T1000 (cell line): ENCODE measurements at regions not wholly inside any gene's neighbourhood (a gene's known extent, or its start where the extent isn't known, plus 50 kb on each side); places are given as distances from the start of the nearest gene placed in this dataset.

ENCODE experiments used
- DNase-seq: peaks from one replicate; lab custom pipeline; 2025; ENCODE audit warnings: mixed read lengths; lab: John Stamatoyannopoulos, UW

DNA sequence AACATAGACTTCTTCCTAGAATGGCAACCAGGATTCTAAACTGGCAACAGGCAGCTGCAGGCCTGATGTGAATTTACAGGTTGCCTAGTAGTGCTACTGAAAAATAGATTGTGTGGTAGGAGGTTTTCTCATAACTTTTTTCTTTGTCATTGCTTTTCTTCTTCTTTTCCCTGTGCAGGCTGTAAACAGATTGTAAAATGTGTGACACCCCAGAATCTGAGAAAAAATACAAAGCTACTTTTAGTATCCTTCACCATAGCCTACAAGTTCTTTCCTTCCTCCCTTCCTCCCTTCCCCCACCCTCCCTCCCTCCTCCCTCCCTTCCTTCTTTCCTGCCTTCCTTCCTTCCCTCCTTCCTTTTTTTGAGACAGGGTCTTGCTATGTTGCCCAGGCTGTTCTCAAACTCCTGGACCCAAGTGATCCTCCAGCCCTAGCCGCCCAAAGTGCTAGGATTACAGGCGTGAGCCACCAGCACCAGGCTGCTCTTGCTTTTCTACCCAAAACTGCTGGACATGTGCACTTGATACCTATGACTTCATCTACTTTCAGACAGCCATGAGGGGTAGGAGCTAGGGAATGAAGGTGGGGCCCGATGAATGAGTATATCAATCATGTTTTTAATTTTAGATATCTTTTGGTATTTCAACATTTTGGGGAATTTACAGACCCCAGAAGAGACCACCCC, 114.2 kb upstream of the EEA1 start:
- DNase-seq: no peak

DNA sequence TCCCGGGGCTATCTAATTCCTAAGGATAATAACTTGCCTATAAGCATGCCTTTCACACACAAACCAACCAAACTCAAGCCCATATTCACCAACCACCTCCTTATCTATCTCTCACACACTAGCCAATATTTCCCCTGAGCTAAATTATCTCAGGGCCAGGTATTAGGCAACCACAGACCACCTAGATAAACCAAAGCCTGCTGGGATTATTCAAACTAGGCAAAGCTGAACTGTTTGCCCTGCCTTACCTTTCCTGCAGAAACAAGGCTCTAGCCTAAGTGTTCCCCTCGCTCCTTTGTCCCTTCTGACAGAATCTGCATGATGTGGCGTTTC, 114.7 kb upstream of the EEA1 start:
- no peak for DNase-seq

DNA sequence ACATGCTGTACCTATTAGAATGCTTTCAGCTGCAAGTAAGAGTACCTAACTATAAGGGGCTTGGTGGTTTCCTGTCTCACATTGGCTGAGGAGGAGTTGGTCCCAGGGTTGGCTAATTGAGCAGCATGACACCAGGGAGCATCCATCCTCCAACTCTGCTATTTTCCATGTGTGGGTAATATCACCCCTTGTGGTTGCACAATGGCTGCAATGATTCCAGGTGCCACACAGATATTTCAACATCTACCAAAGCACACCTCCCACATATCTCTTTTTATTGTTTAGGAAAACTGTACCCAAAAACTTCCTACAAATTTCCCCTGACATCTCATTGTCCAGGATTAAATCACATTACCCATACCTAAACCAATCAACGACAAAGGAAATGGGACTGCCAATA, 118.0 kb upstream of the EEA1 start:
- DNase-seq: no peak

DNA sequence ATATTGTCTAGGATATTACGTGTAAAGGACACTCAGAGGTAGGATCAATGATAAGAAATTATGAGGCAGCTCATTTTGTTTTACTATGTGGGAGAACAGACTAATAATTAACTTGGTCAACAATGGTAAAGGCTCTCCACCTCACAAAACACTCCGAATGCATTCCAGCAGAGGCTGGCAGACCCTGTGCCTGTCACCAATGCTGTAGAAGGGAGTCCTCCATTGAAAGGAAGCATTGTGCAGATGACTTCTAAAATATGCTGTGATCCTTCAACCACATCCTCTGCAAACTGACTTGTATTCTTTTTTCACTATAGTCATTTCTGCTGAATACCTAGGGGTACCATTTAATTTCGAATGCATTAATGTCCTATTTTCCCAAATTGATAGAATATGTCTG, 119.6 kb upstream of the EEA1 start:
- no peak for DNase-seq

DNA sequence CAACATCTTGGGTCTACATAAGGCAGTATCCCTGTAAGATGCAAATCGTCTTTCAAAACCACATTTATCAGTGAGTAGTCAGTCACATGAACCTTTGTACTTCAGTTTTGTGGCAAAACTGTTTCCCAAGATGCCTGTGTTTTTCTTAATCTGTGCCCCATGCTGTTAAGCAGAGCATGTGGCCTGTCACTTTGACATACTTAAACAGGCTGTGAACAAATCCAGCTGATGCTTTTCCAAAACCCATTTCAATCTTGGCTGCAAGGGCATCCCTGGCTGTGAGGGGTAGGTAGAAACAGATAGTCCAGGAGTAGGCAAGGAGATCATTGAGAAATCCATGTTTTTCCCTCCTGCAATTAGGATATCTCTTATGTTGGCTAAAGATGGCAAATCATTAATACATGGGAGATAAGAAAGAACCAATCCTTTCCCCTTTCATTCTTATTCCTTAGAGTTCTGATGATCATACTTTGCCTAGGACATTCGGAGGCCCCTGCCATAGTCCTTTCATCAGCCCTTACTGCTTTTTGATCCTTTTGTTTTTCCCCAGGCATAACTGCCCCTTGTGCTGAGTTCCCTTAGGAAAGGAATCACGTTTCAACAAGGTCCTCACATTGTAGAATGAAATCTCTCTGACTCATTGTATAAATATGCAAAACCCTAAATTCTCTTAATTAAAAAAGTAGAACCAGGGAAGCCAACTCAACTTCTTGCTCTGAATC, 121.1 kb upstream of the EEA1 start:
- no peak for DNase-seq

DNA sequence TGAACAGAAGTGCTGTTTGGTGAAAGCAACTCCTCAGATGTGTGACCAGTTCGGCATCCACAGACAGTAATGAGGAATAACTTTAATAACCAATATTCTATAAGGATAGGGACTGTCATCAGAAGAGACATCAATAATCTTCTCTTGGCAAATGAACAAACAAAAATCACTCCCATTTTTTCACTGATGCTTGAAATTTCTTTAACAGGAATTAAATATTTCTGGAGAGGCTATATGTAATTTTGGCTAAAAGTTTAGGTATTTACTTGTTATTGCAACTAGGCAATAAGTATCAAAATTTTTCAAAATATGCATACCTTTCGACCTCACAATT, 121.6 kb upstream of the EEA1 start:
- DNase-seq: no peak

DNA sequence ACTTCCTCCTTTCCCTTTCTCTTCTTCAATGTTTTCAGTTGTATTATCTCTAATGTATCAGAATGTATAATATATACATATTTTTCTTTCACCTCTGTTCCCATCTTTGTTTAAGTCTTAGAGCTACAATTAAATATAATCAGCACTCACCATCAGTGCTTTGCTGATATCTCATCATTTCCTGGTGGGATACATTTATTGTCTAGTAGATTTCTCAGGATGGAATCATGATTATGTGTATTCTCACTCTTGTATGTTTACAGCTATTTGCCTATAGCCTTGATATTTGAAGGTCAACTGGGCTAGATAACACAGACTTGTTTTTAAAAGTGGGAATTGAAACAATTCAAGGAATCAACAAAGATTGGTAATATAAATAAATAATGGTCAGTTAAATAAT, 124.9 kb upstream of the EEA1 start:
- no peak for DNase-seq

DNA sequence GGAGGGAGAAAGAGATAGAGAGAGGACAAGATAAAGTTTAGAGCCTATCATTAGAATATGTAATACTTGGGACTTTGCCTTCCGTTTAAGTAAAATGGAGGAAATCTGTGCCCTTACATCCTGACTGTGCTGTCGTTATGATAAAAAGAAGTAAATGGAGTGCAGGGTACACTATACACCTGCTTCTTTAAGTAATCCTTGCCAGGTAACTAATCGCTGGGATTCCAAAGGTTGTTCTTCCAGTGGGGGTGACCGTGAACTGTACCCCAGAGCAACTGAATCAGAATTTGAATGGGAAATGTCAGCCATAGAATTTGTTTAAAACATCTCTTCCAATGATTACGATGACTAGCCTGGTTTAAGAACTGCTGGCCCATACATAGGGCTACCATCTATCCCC, 126.1 kb upstream of the EEA1 start:
- DNase-seq: no peak

DNA sequence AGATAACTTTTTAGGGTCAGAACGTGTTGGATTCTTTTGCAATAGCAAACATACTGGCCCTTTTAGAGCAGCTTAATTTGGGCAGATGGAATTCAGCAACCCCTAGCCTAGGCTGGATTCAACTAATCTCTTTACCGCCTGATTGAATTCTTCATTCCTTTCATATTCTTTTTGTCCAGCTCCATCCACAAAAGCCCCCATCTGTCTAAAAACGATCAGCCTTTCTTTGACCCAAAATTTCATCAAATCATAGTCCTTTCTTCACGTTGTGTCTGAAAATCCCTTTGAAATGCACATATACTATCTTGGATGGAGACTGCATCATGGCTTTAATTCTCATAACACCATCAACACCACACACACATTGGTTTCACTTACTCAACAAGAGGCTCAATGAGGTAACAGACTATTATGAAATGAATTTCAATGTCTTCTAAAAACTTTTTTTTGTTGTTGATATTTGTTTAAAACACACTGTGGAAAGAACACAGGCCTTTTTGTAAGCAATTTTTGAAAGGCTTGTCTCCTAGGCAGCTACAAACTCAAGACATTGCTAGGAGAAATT, 128.0 kb upstream of the EEA1 start:
- no peak for DNase-seq

DNA sequence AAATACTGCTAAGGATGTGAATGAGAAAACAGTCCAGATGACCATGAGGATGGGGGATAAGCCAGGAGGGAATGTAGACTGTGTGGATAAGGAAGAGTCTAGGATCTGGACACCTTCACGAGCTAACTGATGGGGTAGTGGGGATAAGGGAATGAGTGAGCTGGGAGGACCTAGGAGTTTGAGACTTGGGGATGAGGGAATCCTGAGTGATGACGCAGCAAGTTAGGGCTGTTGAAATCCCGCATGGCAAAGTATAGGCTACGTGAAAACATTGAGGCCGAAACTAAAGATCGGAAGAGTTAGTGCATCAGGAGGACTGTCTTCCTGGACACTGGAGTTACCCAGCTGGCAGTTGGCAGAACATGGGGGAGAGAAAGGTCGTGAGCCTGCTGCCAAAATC, 129.2 kb upstream of the EEA1 start:
- DNase-seq: no peak

DNA sequence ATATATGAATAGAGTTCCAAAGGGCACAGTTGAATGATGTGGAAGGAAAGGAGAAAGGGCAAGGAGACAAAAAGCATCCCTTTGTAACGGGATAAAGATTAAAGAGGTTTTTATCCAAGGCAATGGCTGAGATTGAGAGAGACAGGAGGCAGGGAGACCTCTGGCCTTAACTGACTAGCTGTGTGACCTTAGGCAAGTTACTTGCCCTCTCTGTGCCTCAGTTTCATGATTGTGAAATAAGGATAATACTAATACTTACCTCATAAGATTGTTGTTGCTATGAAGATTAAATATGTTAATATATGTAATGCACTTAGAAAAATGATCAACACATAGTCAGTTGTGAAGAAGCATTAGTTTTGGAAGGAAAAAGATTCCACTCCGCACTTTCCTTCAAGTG, 130.2 kb upstream of the EEA1 start:
- DNase-seq: no peak

DNA sequence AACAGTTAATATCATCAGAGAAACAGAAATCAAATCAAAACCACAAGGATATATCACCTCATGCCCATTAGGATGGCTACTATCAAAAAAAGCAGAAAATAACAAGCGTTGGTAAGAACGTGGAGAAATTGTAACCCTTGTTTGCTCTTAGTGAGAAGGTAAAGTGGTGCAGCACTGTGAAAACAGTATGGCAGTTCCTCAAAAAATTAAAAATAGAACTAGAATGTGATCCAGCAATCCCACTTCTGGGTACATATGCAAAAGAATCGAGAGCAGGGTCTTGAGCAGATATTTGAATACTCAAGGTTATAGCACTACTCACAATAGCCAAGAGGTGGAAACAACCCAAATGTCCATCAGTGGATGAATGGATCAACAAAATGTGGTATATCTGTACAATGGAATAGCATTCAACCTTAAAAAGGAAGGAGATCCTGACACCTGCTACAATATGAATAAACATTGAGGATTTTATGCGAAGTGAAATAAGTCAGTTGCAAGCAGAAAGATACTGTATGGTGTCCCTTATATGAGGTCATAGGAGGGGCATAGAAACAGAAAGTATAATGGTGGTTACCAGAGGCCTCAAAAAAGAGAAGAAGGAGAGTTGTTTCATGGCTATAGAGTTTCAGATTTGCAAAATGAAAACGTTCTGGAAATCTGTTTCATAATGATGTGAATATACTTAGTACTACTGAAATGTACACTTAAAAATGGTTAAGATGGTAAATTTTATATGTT, 131.0 kb upstream of the EEA1 start:
- DNase-seq: no peak

DNA sequence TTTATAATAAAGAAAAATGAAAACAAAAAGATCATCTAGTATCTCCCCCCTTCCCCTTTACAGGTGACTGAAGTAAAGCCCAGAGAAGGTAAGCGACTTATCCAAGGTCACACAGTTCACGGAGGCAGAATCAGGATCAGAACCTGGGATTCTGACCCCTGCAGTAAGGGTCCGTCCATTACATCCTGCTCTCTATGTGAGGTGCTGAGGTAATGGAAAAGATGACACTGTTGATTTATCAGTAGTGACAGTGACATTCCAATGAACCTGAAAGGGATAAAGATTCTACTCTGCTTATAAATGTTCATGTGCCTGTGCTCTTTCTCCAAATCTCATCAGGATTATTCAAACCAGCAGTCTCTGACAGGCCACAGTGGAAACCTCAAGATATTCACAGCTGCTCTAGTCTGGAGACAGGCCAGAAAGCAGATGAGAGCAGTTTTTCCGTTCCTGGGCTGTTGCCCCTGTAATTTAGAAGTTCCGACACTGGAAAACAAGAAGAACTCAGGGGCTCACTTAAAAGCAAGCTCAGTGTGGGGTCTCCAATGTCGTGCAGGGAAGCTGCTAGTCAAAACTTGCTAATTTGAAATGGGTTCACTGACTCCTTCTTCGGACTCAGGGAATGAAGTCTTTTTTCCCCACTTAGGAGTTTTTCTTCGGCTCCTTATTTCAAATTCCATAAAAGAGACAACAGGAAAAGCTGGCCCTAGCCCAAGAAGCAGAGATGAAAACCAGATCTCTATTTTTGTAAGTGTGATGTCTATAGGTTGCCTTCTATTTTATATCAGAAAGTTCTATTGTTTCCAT, 131.8 kb upstream of the EEA1 start:
- no peak for DNase-seq

DNA sequence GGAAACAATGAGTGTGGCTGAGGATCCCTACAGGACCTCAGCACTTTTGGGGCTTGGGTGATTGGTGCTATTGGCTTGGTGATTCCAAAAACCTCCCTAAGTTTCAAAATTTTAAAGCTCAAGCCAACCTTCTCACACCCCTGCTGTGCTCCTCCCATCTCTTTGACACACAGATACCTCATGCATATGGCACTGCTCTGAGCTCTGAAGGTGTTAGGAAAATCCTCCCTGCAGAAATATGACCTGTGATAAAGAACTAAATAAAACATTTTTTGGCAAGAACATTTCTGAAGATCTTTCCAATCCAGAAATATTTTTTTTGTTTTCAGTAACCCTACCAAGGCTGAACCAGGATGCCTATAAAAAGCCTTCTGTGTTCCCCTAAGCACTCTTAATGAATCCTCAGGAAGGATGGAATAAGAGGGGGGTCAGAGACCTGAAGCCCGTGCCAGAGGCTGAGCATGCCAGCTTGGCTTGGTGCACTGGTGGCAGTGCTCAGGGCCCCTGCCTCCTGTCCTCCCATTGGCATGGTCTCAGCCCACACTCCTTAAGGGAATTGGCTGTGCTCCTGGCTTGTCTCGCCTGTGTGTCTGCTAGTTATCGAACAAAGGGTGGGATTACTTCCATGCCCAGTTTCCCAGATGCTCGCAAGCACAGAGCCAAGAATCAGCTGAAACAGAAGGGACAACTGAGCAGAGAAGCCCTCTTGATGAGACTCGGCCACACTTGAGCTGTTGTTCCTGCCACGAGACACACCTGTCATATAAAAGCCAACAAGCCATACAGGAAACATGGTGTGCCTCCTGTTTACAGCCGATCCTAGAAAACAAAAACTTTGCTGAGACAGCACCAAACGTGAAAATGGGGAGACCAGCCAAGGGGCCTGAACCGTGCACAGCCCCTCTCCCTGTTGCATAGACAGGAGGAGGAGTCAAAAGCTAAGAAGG, 132.7 kb upstream of the EEA1 start:
- DNase-seq: no peak

DNA sequence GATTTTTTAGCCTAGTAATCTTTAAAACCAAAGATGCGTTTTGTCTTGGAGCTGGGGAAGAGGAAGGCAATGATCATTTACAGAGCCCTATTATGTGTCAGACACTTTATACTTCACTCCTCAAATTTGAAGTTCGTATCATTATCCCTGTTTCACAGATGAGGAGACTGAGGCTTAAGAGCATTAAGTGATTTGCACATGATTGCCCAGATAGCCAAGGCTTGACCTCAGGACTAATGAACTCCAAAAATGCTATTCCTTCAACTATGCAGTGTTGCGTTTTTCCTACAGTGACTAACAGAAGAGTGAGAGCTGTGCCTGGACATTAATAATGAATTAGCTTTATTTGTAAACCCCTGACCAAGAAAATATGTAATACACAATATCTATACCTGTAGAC, 136.8 kb upstream of the EEA1 start:
- no peak for DNase-seq

DNA sequence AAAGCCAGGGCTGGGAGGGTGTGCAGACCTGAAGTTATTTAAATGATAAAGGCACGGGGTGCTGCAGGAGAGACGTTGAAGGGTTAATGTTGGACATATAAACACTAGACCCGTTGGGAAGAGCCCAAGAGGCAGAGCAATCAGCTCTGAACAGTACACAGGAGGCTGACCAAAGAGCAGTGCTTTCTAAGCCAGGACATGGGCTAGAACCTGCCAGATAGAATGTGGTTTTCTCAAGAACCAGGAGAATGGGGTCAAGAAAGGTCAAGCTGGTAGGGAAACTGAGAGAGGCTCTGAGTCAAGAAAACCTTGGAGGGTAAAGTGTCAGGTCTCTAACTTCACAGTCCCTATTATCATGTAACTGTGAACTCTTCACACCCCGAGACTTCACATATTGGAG, 143.2 kb upstream of the EEA1 start:
- DNase-seq: no peak

DNA sequence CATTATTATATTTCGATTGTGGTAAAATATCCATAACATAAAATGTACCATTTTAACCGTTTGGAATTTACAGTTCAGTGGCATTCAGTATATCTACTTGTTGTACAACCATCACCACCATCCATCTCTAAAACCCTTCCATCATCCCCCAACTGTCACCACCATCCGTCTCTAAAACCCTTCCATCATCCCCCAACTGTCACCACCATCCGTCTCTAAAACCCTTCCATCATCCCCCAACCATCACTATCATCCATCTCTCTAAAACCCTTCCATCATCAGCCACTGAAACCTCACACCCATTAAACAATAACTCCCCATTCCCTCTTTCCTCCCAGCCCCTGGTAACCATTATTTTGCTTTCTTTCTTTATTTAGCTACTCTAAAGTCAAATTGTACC, 144.2 kb upstream of the EEA1 start:
- no peak for DNase-seq

DNA sequence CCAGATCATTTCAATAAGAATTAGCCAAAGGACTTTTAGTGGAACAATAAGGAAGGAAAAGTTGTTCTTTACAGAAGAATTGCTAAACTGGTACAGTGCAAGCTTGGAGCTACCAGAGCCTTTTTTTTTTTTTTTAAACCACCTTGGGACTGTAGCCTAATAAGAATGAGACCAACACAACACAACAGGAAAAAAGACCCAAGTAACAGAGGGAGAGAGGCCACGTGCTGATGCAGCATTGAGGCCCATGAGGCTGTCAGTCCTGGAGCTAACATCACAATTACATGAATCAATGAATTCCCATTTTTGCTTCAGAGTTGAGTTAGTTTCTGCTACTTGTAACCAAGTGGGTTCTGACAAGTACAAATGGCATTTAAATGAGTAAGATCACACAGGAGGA, 149.0 kb upstream of the EEA1 start:
- no peak for DNase-seq

DNA sequence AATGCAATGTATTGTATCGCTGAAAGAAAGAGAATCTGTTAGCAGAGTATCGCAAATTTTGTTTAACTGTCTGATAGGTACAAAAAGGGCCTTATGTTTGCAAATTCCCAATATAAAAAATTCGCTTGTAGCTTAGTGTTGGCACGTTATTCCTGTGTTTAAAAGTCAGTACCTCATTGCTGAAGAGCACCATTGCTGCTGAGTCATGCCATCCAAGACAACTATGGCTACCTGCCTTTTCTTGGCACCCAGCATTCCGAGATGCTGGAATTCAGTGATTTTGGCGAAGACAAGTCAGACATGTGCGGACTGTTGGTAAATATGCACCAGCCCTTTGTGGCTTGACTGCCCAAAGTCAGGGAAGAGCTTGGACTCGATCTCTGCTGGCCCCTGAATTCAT, 149.5 kb upstream of the EEA1 start:
- DNase-seq: no peak

DNA sequence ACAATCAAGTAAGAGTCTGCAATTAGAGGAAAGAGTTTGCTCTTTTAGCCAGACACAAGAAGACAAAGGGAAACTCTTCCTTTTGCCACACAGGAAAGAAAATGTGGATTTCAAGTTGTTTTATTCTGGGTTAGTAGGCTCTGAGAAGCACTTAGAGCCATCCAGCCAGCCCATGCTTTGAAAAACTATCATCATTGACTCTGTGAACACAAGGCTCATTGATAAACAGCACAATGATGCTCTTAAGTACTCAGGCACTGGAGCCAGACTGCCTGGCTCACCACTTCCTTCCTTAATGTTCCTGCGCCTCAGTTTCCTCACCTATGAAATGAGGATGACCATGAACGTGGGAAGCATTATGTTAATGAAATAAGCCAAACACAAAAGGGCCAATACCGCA, 150.2 kb upstream of the EEA1 start:
- no peak for DNase-seq

DNA sequence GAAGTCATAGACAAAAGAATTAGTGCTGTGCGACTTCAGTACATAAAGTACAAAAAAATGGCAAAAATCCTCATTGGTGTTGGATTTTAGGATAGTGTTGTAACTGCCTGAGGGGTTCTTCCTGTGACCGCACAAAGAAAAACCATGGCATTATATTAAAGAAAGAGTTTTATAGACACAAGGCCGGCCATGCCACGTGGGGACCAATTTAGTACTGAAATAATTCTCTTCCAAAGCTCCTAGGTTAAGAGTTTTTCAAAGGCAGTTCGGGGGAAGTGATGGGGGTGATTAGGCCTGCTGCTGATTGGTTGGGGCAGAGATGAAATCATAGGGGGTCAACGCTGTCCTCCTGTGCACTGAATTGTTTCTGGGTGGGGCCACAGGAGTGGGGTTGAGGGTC, 150.9 kb upstream of the EEA1 start:
- no peak for DNase-seq
